Activated naive CD8-positive, alpha-beta T cell treated with anti-CD3 and anti-CD28 coated beads, Interleukin-2, amount 10 ng/mL, durations not matched to agents 7 days and 5 days (primary cell): ENCODE measurements at regions not wholly inside any gene's neighbourhood (a gene's known extent, or its start where the extent isn't known, plus 50 kb on each side); places are given as distances from the start of the nearest gene placed in this dataset.
"Not testable (repeated sequence)": the region's sequence is repeated elsewhere in the genome, so short reads cannot be mapped to it uniquely, and the experiment has no call there.

Experiments
- ATAC-seq: fragments of 150-1000 bp; cut with Tn5 transposase; one replicate; pipeline ENCODE4 v1.10.0; 2021; ENCODE audit warnings: low read depth, moderate library complexity
- POLR2A ChIA-PET: fragments of 350-600 bp; sonication (Branson Sonifier 250); formaldehyde crosslinking; loops from one replicate; lab custom pipeline; 2021; ENCODE audit warnings: antibody characterized with exemption; lab: Charles Lee
- DNase-seq: peaks from one replicate; pipeline ENCODE4 v3.0.0; 2021
- H3K27ac Mint-ChIP-seq: one replicate; pipeline ENCODE4 v1.8.0; 2022; ENCODE audit warnings: mild to moderate bottlenecking, mixed read lengths
- H3K27me3 Mint-ChIP-seq: one replicate; pipeline ENCODE4 v1.8.0; 2022; ENCODE audit warnings: mild to moderate bottlenecking, moderate library complexity, mixed read lengths
- H3K36me3 Mint-ChIP-seq: one replicate; pipeline ENCODE4 v1.8.0; 2021; ENCODE audit warnings: mild to moderate bottlenecking, mixed read lengths
- H3K4me1 Mint-ChIP-seq: one replicate; pipeline ENCODE4 v1.8.0; 2021; ENCODE audit warnings: mixed read lengths
- H3K4me3 Mint-ChIP-seq: one replicate; pipeline ENCODE4 v1.8.0; 2022; ENCODE audit warnings: mild to moderate bottlenecking, moderate library complexity, mixed read lengths
- H3K9me3 Mint-ChIP-seq: one replicate; pipeline ENCODE4 v1.8.0; 2021; ENCODE audit warnings: mixed read lengths

- DNase-seq: no peak
- ATAC-seq: no peak
- no peak overlapping the region for H3K4me3 Mint-ChIP-seq
- H3K4me1 Mint-ChIP-seq: peaks cover 2% of the 10 kb centered on the region
- POLR2A ChIA-PET: no interaction called here
- H3K9me3 Mint-ChIP-seq: no peaks in the 10 kb centered on the region
- H3K27ac Mint-ChIP-seq: no peak overlapping the region
- no peaks in the 10 kb centered on the region for H3K36me3 Mint-ChIP-seq
- H3K27me3 Mint-ChIP-seq: peaks cover 2% of the 10 kb centered on the region
Measured at GRCh38 chr10:32187686-32188085, 131.5 kb upstream of the KIF5B start.

- ATAC-seq, POLR2A ChIA-PET, H3K4me3 Mint-ChIP-seq, DNase-seq, H3K9me3 Mint-ChIP-seq, H3K36me3 Mint-ChIP-seq, H3K4me1 Mint-ChIP-seq, H3K27ac Mint-ChIP-seq, H3K27me3 Mint-ChIP-seq: not testable (repeated sequence)
Measured at GRCh38 chr10:32183652-32184051, 127.4 kb upstream of the KIF5B start.

- Mint-ChIP-seq H3K27ac (no peak overlapping the region), H3K9me3 (no peaks in the 10 kb centered on the region), H3K36me3 (no peaks in the 10 kb centered on the region), H3K4me3 (no peak overlapping the region), H3K4me1 (no peaks in the 10 kb centered on the region), H3K27me3 (peaks cover 3% of the 10 kb centered on the region)
- POLR2A ChIA-PET: no interaction called here
- ATAC-seq: no peak
- DNase-seq: no peak
Measured at GRCh38 chr10:32182476-32182875, 126.3 kb upstream of the KIF5B start.

- no peaks in the 10 kb centered on the region for H3K4me1 Mint-ChIP-seq
- no peak overlapping the region for H3K4me3 Mint-ChIP-seq
- POLR2A ChIA-PET: no interaction called here
- H3K27ac Mint-ChIP-seq: no peak overlapping the region
- ATAC-seq: no peak
- H3K27me3 Mint-ChIP-seq: peaks cover 3% of the 10 kb centered on the region
- no peaks in the 10 kb centered on the region for H3K9me3 Mint-ChIP-seq
- no peak for DNase-seq
- no peaks in the 10 kb centered on the region for H3K36me3 Mint-ChIP-seq
Measured at GRCh38 chr10:32180390-32181280, 124.4 kb upstream of the KIF5B start.

GRCh38 chr10:32179836-32180235 lies 123.6 kb upstream of the KIF5B start:
- Mint-ChIP-seq H3K9me3 (no peaks in the 10 kb centered on the region), H3K36me3 (no peaks in the 10 kb centered on the region), H3K27me3 (peaks cover 3% of the 10 kb centered on the region), H3K27ac (no peak overlapping the region), H3K4me1 (no peaks in the 10 kb centered on the region), H3K4me3 (no peak overlapping the region)
- POLR2A ChIA-PET: no interaction called here
- DNase-seq: no peak
- ATAC-seq: no peak

- H3K4me1 Mint-ChIP-seq, POLR2A ChIA-PET, H3K4me3 Mint-ChIP-seq: not testable (repeated sequence)
Measured at GRCh38 chr10:32177594-32177993, 121.4 kb upstream of the KIF5B start.

GRCh38 chr10:32175629-32176028 lies 119.4 kb upstream of the KIF5B start:
- Mint-ChIP-seq H3K9me3 (no peaks in the 10 kb centered on the region), H3K4me3 (no peak overlapping the region), H3K27me3 (peaks cover 3% of the 10 kb centered on the region), H3K36me3 (no peaks in the 10 kb centered on the region), H3K27ac (no peak overlapping the region), H3K4me1 (no peaks in the 10 kb centered on the region)
- DNase-seq (no peak), ATAC-seq (no peak)
- POLR2A ChIA-PET: no interaction called here

More at GRCh38 chr10:32177594-32177993, 121.4 kb upstream of the KIF5B start:
- H3K36me3 Mint-ChIP-seq, H3K9me3 Mint-ChIP-seq, H3K27ac Mint-ChIP-seq, DNase-seq, ATAC-seq, H3K27me3 Mint-ChIP-seq: not testable (repeated sequence)

- no peak for DNase-seq
- H3K27me3 Mint-ChIP-seq: no peaks in the 10 kb centered on the region
Measured at GRCh38 chr10:32174349-32174893, 118.2 kb upstream of the KIF5B start.

GRCh38 chr10:32171204-32171603 lies 115.0 kb upstream of the KIF5B start:
- ATAC-seq: no peak
- Mint-ChIP-seq H3K27ac (no peak overlapping the region), H3K36me3 (no peaks in the 10 kb centered on the region), H3K9me3 (no peaks in the 10 kb centered on the region), H3K27me3 (no peaks in the 10 kb centered on the region), H3K4me3 (no peak overlapping the region), H3K4me1 (no peaks in the 10 kb centered on the region)
- POLR2A ChIA-PET: no interaction called here
- DNase-seq: no peak

More at GRCh38 chr10:32174349-32174893, 118.2 kb upstream of the KIF5B start:
- Mint-ChIP-seq H3K9me3 (no peaks in the 10 kb centered on the region), H3K4me3 (no peak overlapping the region), H3K36me3 (no peaks in the 10 kb centered on the region), H3K4me1 (no peaks in the 10 kb centered on the region), H3K27ac (no peak overlapping the region)
- POLR2A ChIA-PET: no interaction called here
- no peak for ATAC-seq

- Mint-ChIP-seq H3K9me3 (no peaks in the 10 kb centered on the region), H3K4me3 (no peak overlapping the region), H3K4me1 (no peaks in the 10 kb centered on the region), H3K36me3 (no peaks in the 10 kb centered on the region), H3K27ac (no peak overlapping the region), H3K27me3 (peaks cover 3% of the 10 kb centered on the region)
- DNase-seq (no peak), ATAC-seq (no peak)
- POLR2A ChIA-PET: no interaction called here
Measured at GRCh38 chr10:32169556-32169955, 113.3 kb upstream of the KIF5B start.

GRCh38 chr10:32167450-32167849 lies 111.2 kb upstream of the KIF5B start:
- no peak for DNase-seq
- Mint-ChIP-seq H3K9me3 (no peaks in the 10 kb centered on the region), H3K27ac (no peak overlapping the region), H3K4me3 (no peak overlapping the region), H3K27me3 (peaks cover 3% of the 10 kb centered on the region), H3K36me3 (no peaks in the 10 kb centered on the region), H3K4me1 (no peaks in the 10 kb centered on the region)
- no peak for ATAC-seq
- POLR2A ChIA-PET: no interaction called here

- DNase-seq (no peak), ATAC-seq (no peak)
- no peaks in the 10 kb centered on the region for H3K9me3 Mint-ChIP-seq
- H3K4me1 Mint-ChIP-seq: no peaks in the 10 kb centered on the region
- H3K27me3 Mint-ChIP-seq: peaks cover 3% of the 10 kb centered on the region
- no peak overlapping the region for H3K4me3 Mint-ChIP-seq
- no peaks in the 10 kb centered on the region for H3K36me3 Mint-ChIP-seq
- no peak overlapping the region for H3K27ac Mint-ChIP-seq
- POLR2A ChIA-PET: no interaction called here
Measured at GRCh38 chr10:32166365-32166764, 110.1 kb upstream of the KIF5B start.

GRCh38 chr10:32163762-32164148 lies 107.5 kb upstream of the KIF5B start:
- no peak for ATAC-seq

GRCh38 chr10:32163071-32163761 lies 107.0 kb upstream of the KIF5B start:
- DNase-seq (no peak), ATAC-seq (no peak)
- Mint-ChIP-seq H3K4me3 (no peak overlapping the region), H3K27ac (no peak overlapping the region), H3K9me3 (no peaks in the 10 kb centered on the region), H3K4me1 (no peaks in the 10 kb centered on the region), H3K36me3 (no peaks in the 10 kb centered on the region), H3K27me3 (peaks cover 3% of the 10 kb centered on the region)
- POLR2A ChIA-PET: no interaction called here

More at GRCh38 chr10:32163762-32164148, 107.5 kb upstream of the KIF5B start:
- Mint-ChIP-seq H3K9me3 (no peaks in the 10 kb centered on the region), H3K27ac (no peak overlapping the region), H3K4me3 (no peak overlapping the region), H3K4me1 (no peaks in the 10 kb centered on the region), H3K36me3 (no peaks in the 10 kb centered on the region), H3K27me3 (peaks cover 3% of the 10 kb centered on the region)
- no peak for DNase-seq
- POLR2A ChIA-PET: no interaction called here
